ENCODE measurements at regions not wholly inside any gene's neighbourhood (a gene's known extent, or its start where the extent isn't known, plus 50 kb on each side); places are given as distances from the start of the nearest gene placed in this dataset.
"Not testable (repeated sequence)": the region's sequence is repeated elsewhere in the genome, so short reads cannot be mapped to it uniquely, and the experiment has no call there.

DNA sequence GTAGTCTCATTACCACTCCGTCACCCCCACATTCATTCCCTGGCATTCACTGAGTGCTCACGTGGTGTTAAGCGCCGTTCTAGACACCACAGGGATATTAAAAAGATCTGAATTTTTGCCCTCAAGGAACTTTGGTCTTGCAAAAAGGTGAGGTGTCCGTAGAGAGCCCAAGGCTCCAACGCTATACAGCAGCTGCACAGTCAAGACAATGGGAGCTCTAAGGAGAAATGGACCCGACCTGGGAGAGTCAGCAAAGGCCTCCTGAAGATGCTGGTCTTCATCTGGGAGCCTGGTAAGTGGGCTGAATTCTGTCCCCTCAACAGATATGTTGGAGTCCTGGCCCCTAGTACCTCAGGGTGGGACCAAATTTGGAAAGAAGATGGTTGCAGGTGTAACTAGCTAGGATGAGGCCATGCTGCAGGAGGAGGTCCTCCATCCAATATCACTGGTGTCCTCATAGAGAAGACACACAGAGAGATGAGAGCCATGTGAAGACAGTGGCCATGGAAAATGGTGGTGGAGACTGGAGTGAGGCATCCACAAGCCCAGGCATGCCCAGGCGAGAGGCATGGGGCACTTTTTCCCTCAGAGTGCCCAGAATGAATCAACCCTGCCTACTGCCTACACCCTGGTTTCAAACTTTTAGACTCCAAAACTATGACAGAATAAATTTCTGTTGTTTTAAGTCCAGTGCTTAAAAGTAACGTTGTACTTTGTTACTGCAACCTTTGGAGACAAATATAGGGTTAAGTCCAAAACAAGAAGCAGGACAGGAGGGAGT lies 247.3 kb downstream of the TTC32 start:
- no peak for DNase-seq (ENCODE audit: low spot score)

- DNase-seq (ENCODE audit: low spot score) = no peak
Observed at GRCh38 chr2:19653509-19653908, 248.3 kb downstream of the TTC32 start.

- DNase-seq (ENCODE audit: low spot score) = no peak
Observed at GRCh38 chr2:19652811-19653210, 249.0 kb downstream of the TTC32 start.

DNA sequence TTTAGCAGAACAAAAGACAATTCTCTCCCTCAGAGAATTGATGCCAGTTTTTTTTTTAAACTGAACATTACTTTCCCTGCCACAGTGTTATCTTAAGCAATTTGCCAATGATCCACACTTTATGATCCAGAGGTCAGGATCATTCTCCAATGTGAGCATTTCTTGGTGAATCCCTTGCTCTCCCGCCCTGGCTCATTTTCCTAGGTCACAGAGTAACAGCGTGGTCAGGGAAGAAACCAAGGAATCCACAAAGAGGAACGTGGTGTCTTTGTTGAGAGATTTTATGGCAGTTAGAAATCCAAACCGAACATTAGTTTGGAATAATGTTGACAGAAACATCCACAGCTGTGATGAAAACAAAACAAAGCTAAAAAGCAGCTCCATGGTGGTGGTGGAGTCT lies 250.3 kb downstream of the TTC32 start:
- no peak for DNase-seq (ENCODE audit: low spot score)

GRCh38 chr2:19649785-19650380 lies 251.9 kb downstream of the TTC32 start:
- DNase-seq (ENCODE audit: low spot score) = no peak

- no peak for DNase-seq (ENCODE audit: low spot score)
Observed at GRCh38 chr2:19649142-19649541, 252.6 kb downstream of the TTC32 start.

- DNase-seq (ENCODE audit: low spot score) = no peak
Observed at GRCh38 chr2:19648583-19648982, 253.2 kb downstream of the TTC32 start.

DNA sequence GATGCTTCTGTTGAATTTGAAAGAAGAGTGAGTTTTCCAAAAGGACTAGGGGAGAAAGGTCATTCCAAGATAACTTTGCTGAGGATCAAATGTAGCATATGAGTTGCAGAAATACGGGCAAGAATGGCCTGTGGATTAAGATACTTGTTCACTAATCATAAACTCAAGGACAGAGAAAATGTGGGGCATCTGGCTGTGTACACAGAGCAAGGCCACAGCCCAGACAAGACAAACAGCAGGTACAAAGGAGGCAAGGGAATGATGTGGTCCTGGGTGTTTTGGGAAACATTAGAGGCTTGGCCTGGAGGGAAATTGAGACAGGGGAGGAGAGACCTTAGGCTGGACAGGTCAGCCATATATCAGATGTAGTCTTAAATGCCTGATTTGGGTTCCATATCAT lies 254.8 kb downstream of the TTC32 start:
- no peak for DNase-seq (ENCODE audit: low spot score)

DNA sequence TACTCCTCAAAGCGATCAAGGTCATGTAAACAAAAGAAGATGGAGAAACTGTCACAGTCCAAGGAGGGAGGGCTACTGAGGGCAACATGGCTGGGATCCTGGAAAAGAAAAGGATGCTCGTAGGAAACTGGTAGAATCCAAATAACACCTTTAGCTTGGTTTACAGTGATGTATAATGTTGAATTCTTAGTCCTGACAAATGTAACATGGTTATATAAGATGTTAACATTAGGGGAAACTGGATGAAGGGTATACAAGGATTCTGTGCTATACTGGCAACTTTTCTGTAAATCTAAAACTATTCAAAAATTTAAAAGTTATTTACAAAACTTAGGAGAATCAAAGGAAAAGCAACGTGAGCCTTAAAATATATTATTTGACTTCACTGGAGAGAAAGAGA lies 257.0 kb downstream of the TTC32 start:
- no peak for DNase-seq (ENCODE audit: low spot score)

DNA sequence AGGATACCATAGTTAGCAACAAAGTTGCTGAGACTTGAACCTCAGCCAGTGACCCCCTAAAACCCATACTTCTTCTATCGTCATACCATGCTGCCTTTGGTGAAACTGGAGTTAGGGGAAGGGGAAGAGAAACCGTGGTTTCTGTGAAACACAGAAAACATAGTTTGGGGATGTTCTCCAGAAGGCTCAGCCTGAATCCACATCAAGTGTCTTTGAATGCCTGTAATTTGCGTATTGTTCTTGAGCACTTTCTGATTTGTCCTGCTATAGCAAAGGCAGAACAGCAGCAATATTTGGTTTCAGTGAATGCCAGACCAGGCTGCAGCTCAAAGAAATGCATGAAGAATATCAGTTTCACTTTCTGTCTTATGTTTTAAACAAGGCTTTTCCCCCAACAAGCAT lies 258.7 kb downstream of the TTC32 start:
- DNase-seq (ENCODE audit: low spot score) = no peak

GRCh38 chr2:19642501-19642900 lies 259.3 kb downstream of the TTC32 start:
- no peak for DNase-seq (ENCODE audit: low spot score)

DNA sequence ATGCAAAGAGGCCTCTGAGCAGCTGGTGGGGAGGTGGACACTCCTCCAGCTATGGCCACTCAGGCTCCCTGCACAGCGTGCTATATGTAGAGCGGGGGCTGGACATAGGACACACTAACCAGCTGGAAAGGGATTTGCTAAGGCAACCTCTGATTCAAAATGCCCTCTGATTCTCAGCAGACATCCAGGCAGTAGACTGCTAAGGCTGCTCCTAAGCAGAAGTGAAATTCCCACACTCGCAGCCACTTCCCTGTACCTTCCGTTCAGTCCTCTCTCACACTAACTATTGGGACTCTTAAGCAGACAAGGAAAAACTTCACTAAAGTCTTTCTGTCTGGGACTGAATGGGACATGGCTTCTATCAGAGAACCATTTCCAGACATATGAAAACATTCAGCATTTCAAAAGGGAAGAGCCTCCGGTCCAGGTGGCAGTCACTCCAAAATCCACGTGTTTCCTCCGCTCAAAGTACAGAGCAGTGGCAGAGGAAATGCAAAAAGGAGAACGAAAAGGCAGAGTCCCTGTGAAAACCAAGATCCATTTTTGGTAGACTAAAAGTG lies 265.8 kb downstream of the TTC32 start:
- no peak for DNase-seq (ENCODE audit: low spot score)

GRCh38 chr2:19632403-19632991 lies 269.3 kb downstream of the TTC32 start:
- no peak for DNase-seq (ENCODE audit: low spot score)

- DNase-seq (ENCODE audit: low spot score) = no peak
Observed at GRCh38 chr2:19631871-19632270, 269.9 kb downstream of the TTC32 start.

- no peak for DNase-seq (ENCODE audit: low spot score)
Observed at GRCh38 chr2:19630921-19631320, 270.9 kb downstream of the TTC32 start.

DNA sequence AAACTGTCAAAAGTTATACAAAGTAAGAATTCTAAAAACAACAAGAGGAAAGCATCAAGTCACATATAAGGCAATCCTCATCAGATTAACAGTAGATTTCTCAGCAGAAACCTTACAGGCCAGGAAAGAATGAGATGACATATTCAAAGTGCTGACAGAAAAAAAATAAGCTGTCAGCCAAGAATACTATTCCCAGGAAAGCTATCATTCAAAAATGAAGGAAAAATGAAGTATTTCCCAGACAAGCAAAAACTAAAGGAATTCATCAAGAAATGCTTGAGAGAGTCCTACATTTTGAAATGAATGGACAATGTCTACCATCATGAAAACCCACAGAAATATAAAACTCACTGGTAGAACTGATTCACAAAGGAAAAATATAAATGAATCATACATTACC lies 268.9 kb upstream of the OSR1 start:
- DNase-seq (ENCODE audit: low spot score) = no peak

- DNase-seq (ENCODE audit: low spot score) = no peak
Observed at GRCh38 chr2:19623488-19623887, 265.1 kb upstream of the OSR1 start.

- DNase-seq (ENCODE audit: low spot score) = no peak
Observed at GRCh38 chr2:19617257-19617848, 258.9 kb upstream of the OSR1 start.

- DNase-seq (ENCODE audit: low spot score) = not testable (repeated sequence)
Observed at GRCh38 chr2:19615402-19615801, 257.0 kb upstream of the OSR1 start.

- DNase-seq (ENCODE audit: low spot score) = no peak
Observed at GRCh38 chr2:19614066-19614465, 255.6 kb upstream of the OSR1 start.

GRCh38 chr2:19611491-19612332 lies 253.3 kb upstream of the OSR1 start:
- peak; percentile 92 for DNase-seq (ENCODE audit: low spot score)

All from HT-29 (cell line).